ENCODE measurements at regions not wholly inside any gene's neighbourhood (a gene's known extent, or its start where the extent isn't known, plus 50 kb on each side); places are given as distances from the start of the nearest gene placed in this dataset.

- DNase-seq = no peak
- Mint-ChIP-seq H3K27ac (no peak overlapping the region), H3K9me3 (peaks cover 0 to 9% (median 0%) of the 10 kb centered on the region in 9 donors), H3K36me3 (peaks cover 0 to 2% (median 0%) of the 10 kb centered on the region in 3 donors), H3K27me3 (peaks cover 0 to 7% (median 0%) of the 10 kb centered on the region in 5 donors), H3K4me3 (no peak overlapping the region), H3K4me1 (peaks cover 0 to 14% (median 9%) of the 10 kb centered on the region in 4 donors)
- ATAC-seq = no peak
- POLR2A ChIA-PET = no interaction called here
These were observed 165.3 kb downstream of the TNFSF18 start for GRCh38 chr1:172885411-172885810.

- peaks cover 0 to 9% (median 0%) of the 10 kb centered on the region in 9 donors for H3K9me3 Mint-ChIP-seq
- POLR2A ChIA-PET = no interaction called here
- no peak for ATAC-seq
- peaks cover 0 to 7% (median 0%) of the 10 kb centered on the region in 5 donors for H3K27me3 Mint-ChIP-seq
- H3K27ac Mint-ChIP-seq = no peak overlapping the region
- peaks cover 0 to 2% (median 0%) of the 10 kb centered on the region in 3 donors for H3K36me3 Mint-ChIP-seq
- no peak for DNase-seq
- no peak overlapping the region for H3K4me3 Mint-ChIP-seq
- H3K4me1 Mint-ChIP-seq = peaks cover 0 to 14% (median 9%) of the 10 kb centered on the region in 4 donors
These were observed 164.8 kb downstream of the TNFSF18 start for GRCh38 chr1:172885971-172886370.

- POLR2A ChIA-PET = no interaction called here
- DNase-seq = no peak
- H3K9me3 Mint-ChIP-seq = peaks cover 0 to 9% (median 0%) of the 10 kb centered on the region in 9 donors
- peaks cover 0 to 14% (median 9%) of the 10 kb centered on the region in 4 donors for H3K4me1 Mint-ChIP-seq
- ATAC-seq = no peak
- no peak overlapping the region for H3K27ac Mint-ChIP-seq
- peaks cover 0 to 4% (median 0%) of the 10 kb centered on the region in 5 donors for H3K27me3 Mint-ChIP-seq
- H3K4me3 Mint-ChIP-seq = no peak overlapping the region
- peaks cover 0 to 2% (median 0%) of the 10 kb centered on the region in 3 donors for H3K36me3 Mint-ChIP-seq
These were observed 163.6 kb downstream of the TNFSF18 start for GRCh38 chr1:172887162-172887561.

GRCh38 chr1:172893146-172893841, 157.4 kb downstream of the TNFSF18 start:
- Mint-ChIP-seq H3K4me3 (peak overlapping the region in 1 of 10 donors; percentile 35), H3K4me1 (peaks cover 17 to 32% (median 28%) of the 10 kb centered on the region in 4 donors), H3K9me3 (peaks cover 0 to 9% (median 0%) of the 10 kb centered on the region in 9 donors), H3K27ac (peak overlapping the region in 5 of 10 donors; percentile 48 to 96 (median 63)), H3K27me3 (no peaks in the 10 kb centered on the region), H3K36me3 (peaks cover 0 to 2% (median 0%) of the 10 kb centered on the region in 3 donors)
- POLR2A ChIA-PET = interaction anchor here (0.5 to 3.0 kb wide), 4 partner anchors 9 to 26 kb away, joined by 4 to 8 read pairs (median 6); no protein-coding TSS in a partner anchor
- no peak for ATAC-seq
- DNase-seq = no peak

- DNase-seq (peak in 1 of 10 donors; percentile 26), ATAC-seq (peak; percentile 59 to 63)
- Mint-ChIP-seq H3K36me3 (no peaks in the 10 kb centered on the region), H3K27ac (peak overlapping the region; percentile 75 to 97 (median 86)), H3K4me3 (peak overlapping the region; percentile 59 to 87 (median 78)), H3K9me3 (no peaks in the 10 kb centered on the region), H3K27me3 (no peaks in the 10 kb centered on the region), H3K4me1 (peaks cover 24 to 39% (median 37%) of the 10 kb centered on the region in 4 donors)
- POLR2A ChIA-PET = interaction anchor here (0.6 to 3.0 kb wide), 12 partner anchors 8 to 974 kb away, joined by 3 to 8 read pairs (median 4); partner anchors contain the start of genes GAS5, PRDX6 and ZBTB37
These were observed 156.2 kb downstream of the TNFSF18 start for GRCh38 chr1:172894349-172895049.

- Mint-ChIP-seq H3K27me3 (no peaks in the 10 kb centered on the region), H3K4me3 (peak overlapping the region; percentile 59 to 87 (median 78)), H3K36me3 (no peaks in the 10 kb centered on the region), H3K4me1 (peaks cover 24 to 43% (median 38%) of the 10 kb centered on the region in 4 donors), H3K27ac (peak overlapping the region; percentile 75 to 97 (median 86)), H3K9me3 (no peaks in the 10 kb centered on the region)
- POLR2A ChIA-PET = interaction anchor here (0.6 to 3.0 kb wide), 11 partner anchors 10 to 973 kb away, joined by 3 to 8 read pairs (median 3); partner anchors contain the start of genes GAS5, PRDX6 and ZBTB37
- ATAC-seq (peak; percentile 87 to 88), DNase-seq (peak in 3 of 10 donors; percentile 30 to 53 (median 39))
These were observed 155.7 kb downstream of the TNFSF18 start for GRCh38 chr1:172895050-172895460.

GRCh38 chr1:172895761-172896160, 155.0 kb downstream of the TNFSF18 start:
- H3K27me3 Mint-ChIP-seq = no peaks in the 10 kb centered on the region
- H3K36me3 Mint-ChIP-seq = no peaks in the 10 kb centered on the region
- no peaks in the 10 kb centered on the region for H3K9me3 Mint-ChIP-seq
- DNase-seq (no peak), ATAC-seq (no peak)
- H3K27ac Mint-ChIP-seq = peak overlapping the region; percentile 47 to 97 (median 86)
- H3K4me1 Mint-ChIP-seq = peaks cover 30 to 50% (median 45%) of the 10 kb centered on the region in 4 donors
- H3K4me3 Mint-ChIP-seq = peak overlapping the region in 6 of 10 donors; percentile 15 to 86 (median 78)
- POLR2A ChIA-PET = interaction anchor here (1.5 to 3.0 kb wide), 4 partner anchors 10 to 581 kb away, joined by 3 to 8 read pairs (median 5); partner anchors contain the start of gene PRDX6

- H3K36me3 Mint-ChIP-seq = no peaks in the 10 kb centered on the region
- ATAC-seq = no peak
These were observed 153.0 kb downstream of the TNFSF18 start for GRCh38 chr1:172897738-172898137.

GRCh38 chr1:172898866-172899265, 151.9 kb downstream of the TNFSF18 start:
- no peak overlapping the region for H3K4me3 Mint-ChIP-seq
- H3K9me3 Mint-ChIP-seq = no peaks in the 10 kb centered on the region
- DNase-seq (no peak), ATAC-seq (peak in 1 of 2 donors; percentile 39)
- POLR2A ChIA-PET = interaction anchor here (1.4 to 1.5 kb wide), 2 partner anchors 8 to 10 kb away, joined by 3 to 4 read pairs; no protein-coding TSS in a partner anchor
- peak overlapping the region in 8 of 10 donors; percentile 1 to 77 (median 45) for H3K27ac Mint-ChIP-seq
- H3K36me3 Mint-ChIP-seq = no peaks in the 10 kb centered on the region
- no peaks in the 10 kb centered on the region for H3K27me3 Mint-ChIP-seq
- peaks cover 33 to 52% (median 44%) of the 10 kb centered on the region in 4 donors for H3K4me1 Mint-ChIP-seq

More at GRCh38 chr1:172897738-172898137, 153.0 kb downstream of the TNFSF18 start:
- Mint-ChIP-seq H3K9me3 (no peaks in the 10 kb centered on the region), H3K27ac (peak overlapping the region in 5 of 10 donors; percentile 5 to 65 (median 27)), H3K27me3 (no peaks in the 10 kb centered on the region), H3K4me3 (no peak overlapping the region), H3K4me1 (peaks cover 33 to 56% (median 49%) of the 10 kb centered on the region in 4 donors)
- POLR2A ChIA-PET = interaction anchor here (1.5 kb wide), 1 partner anchor 9 kb away, joined by 4 read pairs; no protein-coding TSS in a partner anchor
- no peak for DNase-seq

GRCh38 chr1:172900376-172900997, 150.3 kb downstream of the TNFSF18 start:
- H3K9me3 Mint-ChIP-seq = no peaks in the 10 kb centered on the region
- peak overlapping the region in 8 of 10 donors; percentile 3 to 73 (median 37) for H3K27ac Mint-ChIP-seq
- peak overlapping the region in 7 of 10 donors; percentile 7 to 71 (median 40) for H3K4me3 Mint-ChIP-seq
- peaks cover 25 to 38% (median 33%) of the 10 kb centered on the region in 4 donors for H3K4me1 Mint-ChIP-seq
- ATAC-seq (no peak), DNase-seq (no peak)
- no peaks in the 10 kb centered on the region for H3K36me3 Mint-ChIP-seq
- POLR2A ChIA-PET = no interaction called here
- no peaks in the 10 kb centered on the region for H3K27me3 Mint-ChIP-seq

- no peaks in the 10 kb centered on the region for H3K36me3 Mint-ChIP-seq
- H3K4me1 Mint-ChIP-seq = peaks cover 30 to 50% (median 41%) of the 10 kb centered on the region in 4 donors
- no peak for ATAC-seq
- no peak overlapping the region for H3K27ac Mint-ChIP-seq
- no peaks in the 10 kb centered on the region for H3K9me3 Mint-ChIP-seq
- H3K4me3 Mint-ChIP-seq = no peak overlapping the region
- no peak for DNase-seq
- no peaks in the 10 kb centered on the region for H3K27me3 Mint-ChIP-seq
- POLR2A ChIA-PET = interaction anchor here (0.9 kb wide), 1 partner anchor 8 kb away, joined by 4 read pairs; no protein-coding TSS in a partner anchor
These were observed 148.5 kb downstream of the TNFSF18 start for GRCh38 chr1:172902200-172902599.
